ENCODE measurements at regions not wholly inside any gene's neighbourhood (a gene's known extent, or its start where the extent isn't known, plus 50 kb on each side); places are given as distances from the start of the nearest gene placed in this dataset.

DNA sequence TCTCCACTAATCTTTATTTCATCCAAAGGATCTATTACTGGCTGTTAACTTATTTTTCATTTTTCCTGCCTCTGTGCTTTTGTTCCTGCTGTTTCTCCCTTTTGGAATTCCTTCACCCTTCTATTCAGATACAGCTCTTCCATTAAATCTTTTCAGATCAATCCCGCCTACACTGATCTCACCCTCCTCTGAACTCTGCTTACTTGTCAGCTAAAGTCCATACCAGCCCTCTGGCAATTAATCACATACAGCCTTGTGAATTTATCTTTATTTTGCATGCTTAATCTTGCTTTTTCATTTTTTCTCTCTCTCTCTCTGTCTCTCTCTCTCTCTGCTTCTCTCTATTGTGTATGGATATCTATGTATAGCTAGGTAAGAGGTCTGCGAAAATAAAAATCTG, 100.8 kb upstream of the UMPS start:
- TF ChIP-seq, protein P1, sequence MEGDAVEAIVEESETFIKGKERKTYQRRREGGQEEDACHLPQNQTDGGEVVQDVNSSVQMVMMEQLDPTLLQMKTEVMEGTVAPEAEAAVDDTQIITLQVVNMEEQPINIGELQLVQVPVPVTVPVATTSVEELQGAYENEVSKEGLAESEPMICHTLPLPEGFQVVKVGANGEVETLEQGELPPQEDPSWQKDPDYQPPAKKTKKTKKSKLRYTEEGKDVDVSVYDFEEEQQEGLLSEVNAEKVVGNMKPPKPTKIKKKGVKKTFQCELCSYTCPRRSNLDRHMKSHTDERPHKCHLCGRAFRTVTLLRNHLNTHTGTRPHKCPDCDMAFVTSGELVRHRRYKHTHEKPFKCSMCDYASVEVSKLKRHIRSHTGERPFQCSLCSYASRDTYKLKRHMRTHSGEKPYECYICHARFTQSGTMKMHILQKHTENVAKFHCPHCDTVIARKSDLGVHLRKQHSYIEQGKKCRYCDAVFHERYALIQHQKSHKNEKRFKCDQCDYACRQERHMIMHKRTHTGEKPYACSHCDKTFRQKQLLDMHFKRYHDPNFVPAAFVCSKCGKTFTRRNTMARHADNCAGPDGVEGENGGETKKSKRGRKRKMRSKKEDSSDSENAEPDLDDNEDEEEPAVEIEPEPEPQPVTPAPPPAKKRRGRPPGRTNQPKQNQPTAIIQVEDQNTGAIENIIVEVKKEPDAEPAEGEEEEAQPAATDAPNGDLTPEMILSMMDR (conservative IDR thresholded peaks at IDR 0.05 in 1 of 2, IDR thresholded peaks at IDR 0.05 in 1 of 2; ENCODE audit: low read depth in 1 of 2, low read length in 2 of 2), result no peak
- TF ChIP-seq EZH2 (IDR thresholded peaks at IDR 0.05; ENCODE audit: low read length, missing control alignments), result no peak

Measured in fibroblast of lung (primary cell).